Esophagus squamous epithelium (tissue), 4 donors: ENCODE measurements at regions not wholly inside any gene's neighbourhood (a gene's known extent, or its start where the extent isn't known, plus 50 kb on each side); places are given as distances from the start of the nearest gene placed in this dataset.

Source experiments
- POLR2A ChIP-seq, 4 donors: fragments of 450-650 bp; IDR thresholded peaks; one replicate each; pipeline ENCODE4 v1.6.1; 2017; ENCODE audit warnings: antibody characterized with exemption in 4 of 4, mild to moderate bottlenecking in 4 of 4, moderate library complexity in 3 of 4
- TF ChIP-seq, protein P1 (sequence below), 6 experiments: fragments of 450-650 bp in 4 of 6; fragments of 200-600 bp in 2 of 6; sonication (generic) in 2 of 6; IDR thresholded peaks; one replicate each; pipeline ENCODE4 v1.5.1; 2016 to 2019; ENCODE audit warnings: antibody characterized with exemption in 6 of 6, mild to moderate bottlenecking in 4 of 6, moderate library complexity in 4 of 6

DNA sequence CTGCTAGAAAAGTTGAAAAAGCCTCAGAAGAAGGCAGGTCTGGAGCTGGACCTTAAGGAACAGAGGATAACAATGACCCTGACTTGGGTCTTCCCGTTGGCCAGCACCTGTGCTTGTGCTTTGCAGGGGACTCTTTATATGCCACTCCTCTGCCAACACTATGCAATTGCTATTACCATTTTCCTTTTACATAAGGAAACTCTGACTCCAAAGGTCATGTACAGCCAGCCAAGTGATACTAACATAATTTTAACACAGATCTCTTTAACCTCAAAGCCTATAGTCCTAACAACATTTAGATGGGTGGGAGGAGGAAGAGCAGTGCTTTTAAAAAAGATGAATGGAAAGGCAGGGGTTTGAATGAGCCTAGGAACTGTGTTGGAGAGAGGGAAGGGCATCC lies 106.6 kb upstream of the RAB4A start:
- TF ChIP-seq, protein P1, sequence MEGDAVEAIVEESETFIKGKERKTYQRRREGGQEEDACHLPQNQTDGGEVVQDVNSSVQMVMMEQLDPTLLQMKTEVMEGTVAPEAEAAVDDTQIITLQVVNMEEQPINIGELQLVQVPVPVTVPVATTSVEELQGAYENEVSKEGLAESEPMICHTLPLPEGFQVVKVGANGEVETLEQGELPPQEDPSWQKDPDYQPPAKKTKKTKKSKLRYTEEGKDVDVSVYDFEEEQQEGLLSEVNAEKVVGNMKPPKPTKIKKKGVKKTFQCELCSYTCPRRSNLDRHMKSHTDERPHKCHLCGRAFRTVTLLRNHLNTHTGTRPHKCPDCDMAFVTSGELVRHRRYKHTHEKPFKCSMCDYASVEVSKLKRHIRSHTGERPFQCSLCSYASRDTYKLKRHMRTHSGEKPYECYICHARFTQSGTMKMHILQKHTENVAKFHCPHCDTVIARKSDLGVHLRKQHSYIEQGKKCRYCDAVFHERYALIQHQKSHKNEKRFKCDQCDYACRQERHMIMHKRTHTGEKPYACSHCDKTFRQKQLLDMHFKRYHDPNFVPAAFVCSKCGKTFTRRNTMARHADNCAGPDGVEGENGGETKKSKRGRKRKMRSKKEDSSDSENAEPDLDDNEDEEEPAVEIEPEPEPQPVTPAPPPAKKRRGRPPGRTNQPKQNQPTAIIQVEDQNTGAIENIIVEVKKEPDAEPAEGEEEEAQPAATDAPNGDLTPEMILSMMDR (IDR thresholded peaks at IDR 0.05), result no peak
- no peak for TF ChIP-seq POLR2A (IDR thresholded peaks at IDR 0.05)
